Fibroblast of lung (primary cell): ENCODE measurements at regions not wholly inside any gene's neighbourhood (a gene's known extent, or its start where the extent isn't known, plus 50 kb on each side); places are given as distances from the start of the nearest gene placed in this dataset.

Source experiments
- CTCF ChIP-seq, 2 donors: IDR thresholded peaks in 1 of 2; conservative IDR thresholded peaks in 1 of 2; 1 replicate in 1 of 2; 2 replicates in 1 of 2; pipeline ENCODE4 v1.5.1; 2011 to 2012; ENCODE audit warnings: low read length in 2 of 2, control low read depth in 1 of 2, inconsistent platforms in 1 of 2, low read depth in 1 of 2, mild to moderate bottlenecking in 1 of 2
- EZH2 ChIP-seq: IDR thresholded peaks from 2 replicates; pipeline ENCODE4 v1.5.1; 2012; ENCODE audit warnings: low read length, control low read depth, mild to moderate bottlenecking; ENCODE audit errors: missing control alignments

- no peak for TF ChIP-seq EZH2
- TF ChIP-seq CTCF (conservative IDR thresholded peaks at IDR 0.05 in 1 of 2, IDR thresholded peaks at IDR 0.05 in 1 of 2; ENCODE audit: low read depth in 1 of 2, low read length in 2 of 2) = no peak
Measured at GRCh38 chr2:52904355-52904891, 863.2 kb upstream of the CHAC2 start.
